ENCODE measurements at regions not wholly inside any gene's neighbourhood (a gene's known extent, or its start where the extent isn't known, plus 50 kb on each side); places are given as distances from the start of the nearest gene placed in this dataset.

- DNase-seq (ENCODE audit: low read depth in 3 of 3, low spot score in 1 of 3): no peak
These were observed 416.3 kb downstream of the ADRA2A start for GRCh38 chr10:111493024-111493625.

- DNase-seq (ENCODE audit: low read depth in 3 of 3, low spot score in 1 of 3): no peak
These were observed 421.7 kb downstream of the ADRA2A start for GRCh38 chr10:111498560-111498959.

DNA sequence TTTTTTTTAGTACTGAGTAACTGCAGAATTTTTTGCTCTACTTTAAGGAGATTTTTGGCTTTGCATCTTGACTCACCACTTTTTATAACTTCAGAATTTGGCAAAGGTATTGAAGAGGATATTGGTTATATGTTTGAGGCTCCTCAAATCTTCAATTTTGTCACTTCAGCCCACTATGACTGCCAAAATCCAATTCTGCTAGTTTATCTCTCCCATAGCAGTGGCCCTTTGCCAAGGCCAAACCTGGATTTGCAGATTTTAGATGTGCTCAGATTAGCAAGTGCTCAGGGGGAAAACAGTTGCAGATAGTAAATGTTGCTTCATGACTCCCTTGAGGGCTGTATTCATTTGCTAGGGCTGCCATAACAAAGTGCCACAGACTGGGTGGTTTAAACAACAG is 427.5 kb downstream of the ADRA2A start:
- no peak for DNase-seq (ENCODE audit: low read depth in 3 of 3, low spot score in 1 of 3)

- no peak for DNase-seq (ENCODE audit: low read depth in 3 of 3, low spot score in 1 of 3)
These were observed 429.6 kb downstream of the ADRA2A start for GRCh38 chr10:111506266-111507034.

DNA sequence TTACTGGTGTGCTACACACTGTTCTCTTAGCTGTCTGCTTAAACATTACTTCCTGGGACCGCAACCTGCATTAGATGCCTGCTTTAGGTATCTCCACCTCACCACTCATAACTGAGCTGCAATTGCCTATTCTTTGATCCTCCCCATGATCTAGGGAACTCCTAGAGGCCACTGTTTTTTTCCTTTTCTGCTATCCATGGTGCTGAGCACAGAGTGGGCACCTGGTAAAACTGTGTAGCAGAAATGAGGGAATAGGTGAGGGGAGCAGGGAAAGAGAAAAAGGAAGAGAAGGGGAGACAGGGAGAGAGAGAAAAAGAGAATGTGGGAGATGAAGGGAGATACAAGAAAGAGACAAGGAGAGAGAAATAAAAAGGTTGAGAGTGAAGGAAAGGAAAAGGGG is 434.9 kb downstream of the ADRA2A start:
- no peak for DNase-seq (ENCODE audit: low read depth in 3 of 3, low spot score in 1 of 3)

DNA sequence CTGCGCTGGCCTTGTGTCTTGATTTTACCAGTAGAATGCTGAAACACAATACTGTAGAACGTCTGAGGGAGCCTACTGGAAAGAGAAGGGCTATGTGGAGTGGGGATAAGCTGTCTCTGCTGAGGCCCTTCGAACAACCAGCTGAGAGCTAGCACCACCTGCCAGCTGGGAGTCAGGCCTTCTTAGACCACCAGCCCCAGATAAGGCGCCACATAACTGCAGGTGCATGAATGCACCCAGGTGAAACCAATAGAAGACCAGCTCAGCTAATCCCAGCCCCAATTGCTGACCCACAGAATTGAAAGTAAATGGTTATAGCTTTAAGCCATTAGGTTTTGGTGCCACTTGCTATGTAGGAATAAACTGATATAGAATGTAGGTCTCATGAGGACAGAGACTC is 438.4 kb downstream of the ADRA2A start:
- no peak for DNase-seq (ENCODE audit: low read depth in 3 of 3, low spot score in 1 of 3)

- DNase-seq (ENCODE audit: low read depth in 3 of 3, low spot score in 1 of 3): no peak
These were observed 438.9 kb downstream of the ADRA2A start for GRCh38 chr10:111515706-111516105.

DNA sequence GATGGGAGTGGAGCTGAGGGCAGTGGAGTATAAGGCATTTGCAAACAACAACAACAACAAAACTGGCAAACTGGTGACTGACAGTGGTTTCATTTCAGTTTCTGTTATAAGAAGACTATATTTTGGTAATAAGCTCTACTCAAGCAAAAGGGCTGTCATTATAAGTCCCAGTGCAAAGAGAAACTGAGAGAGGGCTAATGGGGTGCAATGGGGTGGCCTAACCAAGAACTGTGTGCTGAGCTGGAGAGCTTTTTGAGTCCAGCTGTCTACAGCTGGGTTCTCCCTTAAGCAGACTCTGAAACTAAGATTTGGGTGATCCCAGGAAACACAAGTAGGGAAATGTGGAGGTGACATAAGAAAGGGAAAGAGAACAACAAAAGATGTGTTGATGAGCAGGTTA is 439.3 kb downstream of the ADRA2A start:
- DNase-seq (ENCODE audit: low read depth in 3 of 3, low spot score in 1 of 3): no peak

GRCh38 chr10:111522141-111522540 is 445.3 kb downstream of the ADRA2A start:
- no peak for DNase-seq (ENCODE audit: low read depth in 3 of 3, low spot score in 1 of 3)

- DNase-seq (ENCODE audit: low read depth in 3 of 3, low spot score in 1 of 3): no peak
These were observed 445.7 kb downstream of the ADRA2A start for GRCh38 chr10:111522551-111522950.

DNA sequence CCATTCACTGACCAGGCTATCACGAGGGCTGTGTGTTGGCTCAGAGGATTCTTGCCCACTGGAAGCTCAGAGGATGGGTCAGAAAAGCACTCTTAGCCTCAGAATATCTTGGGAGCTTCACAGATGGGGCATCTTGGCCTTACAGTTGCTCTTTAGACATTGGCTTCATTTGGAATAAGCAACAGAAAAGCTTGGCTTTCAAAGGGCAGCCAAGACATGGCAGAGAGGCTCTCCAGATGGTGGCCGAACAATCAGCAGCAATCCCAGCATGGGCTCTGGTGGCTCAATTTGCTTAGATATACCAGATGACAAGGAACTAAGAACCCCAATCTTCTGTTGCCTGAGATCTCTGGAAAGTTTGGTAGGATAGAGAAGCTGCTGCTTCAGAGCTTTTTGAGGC is 446.2 kb downstream of the ADRA2A start:
- DNase-seq (ENCODE audit: low read depth in 3 of 3, low spot score in 1 of 3): no peak

DNA sequence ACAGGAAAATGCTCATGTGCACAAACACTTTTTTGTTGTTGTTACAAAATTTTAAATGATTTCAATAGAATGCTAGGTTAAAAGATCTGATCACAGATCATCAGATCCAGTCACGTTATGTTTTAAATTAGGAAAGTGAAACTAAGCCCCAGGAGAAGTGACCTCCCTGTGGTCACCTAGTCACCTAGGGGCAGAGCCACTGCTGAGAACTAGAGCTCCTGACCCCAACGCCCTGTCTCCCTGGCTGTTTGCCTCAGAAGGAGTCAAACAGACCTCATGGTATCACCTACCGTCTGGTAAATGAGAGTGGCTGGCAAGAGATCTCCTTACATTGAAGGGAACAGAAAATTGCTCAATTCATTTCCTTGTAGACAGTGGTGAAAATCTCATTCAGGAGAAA is 447.3 kb downstream of the ADRA2A start:
- DNase-seq (ENCODE audit: low read depth in 3 of 3, low spot score in 1 of 3): no peak

DNA sequence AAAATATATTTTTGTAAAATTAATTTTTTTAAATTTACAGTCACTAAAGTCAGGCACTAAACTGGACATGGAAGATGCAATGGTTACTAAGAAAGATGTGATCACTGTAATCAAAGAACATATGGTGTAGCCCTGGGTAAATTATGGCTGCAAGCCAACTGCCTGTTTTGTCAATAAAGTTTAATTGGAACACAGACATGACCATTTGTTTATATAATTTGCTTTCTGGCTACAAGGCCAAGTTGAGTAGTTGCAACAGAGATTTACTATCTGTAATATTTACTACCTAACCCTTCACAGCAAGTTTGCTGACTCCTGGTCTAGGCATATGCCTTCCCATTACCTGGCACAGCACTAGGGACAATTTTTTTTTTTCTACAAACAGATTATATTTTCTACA is 448.9 kb downstream of the ADRA2A start:
- no peak for DNase-seq (ENCODE audit: low read depth in 3 of 3, low spot score in 1 of 3)

DNA sequence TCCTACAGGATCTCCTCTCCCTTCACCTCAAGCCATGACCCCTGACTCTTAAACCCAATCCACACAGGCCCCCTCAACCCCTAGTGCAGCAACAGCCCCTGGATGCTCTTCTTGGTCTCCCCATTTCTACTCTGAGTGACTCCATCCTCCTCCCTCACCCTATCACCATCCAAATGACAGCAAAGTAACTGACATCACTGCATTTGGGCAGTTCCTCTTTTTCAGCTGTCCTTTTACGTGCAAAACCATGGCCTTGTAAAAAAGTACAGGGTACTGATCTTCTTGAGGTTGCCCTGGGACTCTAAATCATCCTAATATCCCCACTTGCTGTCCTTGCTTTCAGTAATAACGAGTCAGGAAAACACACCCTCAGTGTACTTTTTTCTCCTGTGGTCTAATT is 454.9 kb downstream of the ADRA2A start:
- DNase-seq (ENCODE audit: low read depth in 3 of 3, low spot score in 1 of 3): no peak

DNA sequence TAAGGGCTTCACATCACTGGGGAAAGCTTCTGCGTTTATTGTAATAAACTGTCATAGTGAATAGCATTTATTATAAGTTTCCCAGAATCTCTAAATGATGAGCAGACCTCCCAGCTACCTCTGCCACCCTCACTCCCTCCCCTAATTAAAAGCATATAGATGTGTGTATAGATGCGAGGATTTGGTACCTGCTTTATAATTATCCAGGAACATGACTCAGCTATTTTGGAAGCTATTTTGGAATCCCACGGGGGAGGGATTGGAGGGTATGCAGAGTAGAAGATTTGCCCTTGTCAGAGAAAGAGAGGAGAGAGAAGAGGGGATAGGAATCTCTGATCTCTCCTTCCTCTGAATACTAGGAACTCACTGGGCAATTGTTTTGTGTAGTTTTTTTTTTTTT is 455.3 kb downstream of the ADRA2A start:
- DNase-seq (ENCODE audit: low read depth in 3 of 3, low spot score in 1 of 3): no peak

GRCh38 chr10:111539246-111539645 is 462.4 kb downstream of the ADRA2A start:
- DNase-seq (ENCODE audit: low read depth in 3 of 3, low spot score in 1 of 3): no peak

DNA sequence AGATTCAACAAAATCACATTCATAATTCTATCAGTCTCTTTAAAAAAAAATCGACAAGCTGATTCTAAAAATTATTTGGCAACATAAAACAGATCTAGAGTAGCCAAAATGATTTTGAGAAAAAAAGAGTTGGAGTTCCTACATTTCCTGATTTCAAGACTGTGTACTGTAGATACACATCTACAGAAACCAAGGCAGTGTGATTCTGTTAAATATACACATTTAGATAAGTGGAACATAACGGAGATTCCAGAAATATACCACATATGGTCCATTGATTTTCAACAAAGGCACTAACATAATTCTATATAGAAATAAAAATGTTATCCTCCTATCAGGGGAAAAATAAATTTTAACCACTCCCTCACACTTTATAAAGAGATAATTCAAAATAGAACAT is 467.0 kb downstream of the ADRA2A start:
- no peak for DNase-seq (ENCODE audit: low read depth in 3 of 3, low spot score in 1 of 3)

GRCh38 chr10:111545861-111546605 is 469.2 kb downstream of the ADRA2A start:
- DNase-seq (ENCODE audit: low read depth in 3 of 3, low spot score in 1 of 3): no peak

DNA sequence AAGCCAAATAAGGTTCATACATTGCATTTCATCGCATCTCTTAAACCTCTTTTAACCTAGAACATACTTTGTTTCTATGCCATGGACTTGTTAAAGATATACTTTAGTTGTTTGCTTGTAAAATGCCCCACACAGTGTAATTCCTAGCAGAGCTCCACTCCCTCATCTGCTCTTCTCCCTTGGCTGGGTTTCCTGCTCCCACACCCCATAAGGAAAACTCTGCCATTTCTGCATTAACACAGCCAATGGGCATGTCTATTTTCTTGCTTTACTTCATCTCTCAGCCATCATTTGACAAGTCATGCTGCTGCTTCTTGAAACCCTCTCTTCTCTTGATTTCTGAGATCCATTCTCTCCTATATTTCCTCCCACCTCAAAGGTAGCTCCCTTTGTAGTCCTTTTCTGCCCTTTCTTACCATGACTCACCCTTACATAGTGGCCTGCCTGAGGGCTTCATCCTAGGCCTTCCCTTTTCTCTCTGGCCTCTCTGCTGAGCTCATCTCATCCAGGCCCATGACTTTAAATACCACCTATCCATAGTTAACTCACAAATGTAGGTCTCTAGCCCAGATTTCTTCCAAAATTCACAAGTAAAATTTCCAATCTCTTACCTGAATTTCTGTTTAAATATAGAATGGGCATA is 471.4 kb downstream of the ADRA2A start:
- no peak for DNase-seq (ENCODE audit: low read depth in 3 of 3, low spot score in 1 of 3)

- no peak for DNase-seq (ENCODE audit: low read depth in 3 of 3, low spot score in 1 of 3)
These were observed 474.2 kb downstream of the ADRA2A start for GRCh38 chr10:111551001-111551400.

GRCh38 chr10:111556666-111557065 is 479.8 kb downstream of the ADRA2A start:
- DNase-seq (ENCODE audit: low read depth in 3 of 3, low spot score in 1 of 3): no peak

- no peak for DNase-seq (ENCODE audit: low read depth in 3 of 3, low spot score in 1 of 3)
These were observed 481.4 kb downstream of the ADRA2A start for GRCh38 chr10:111558211-111558610.

All from stimulated activated CD4-positive, alpha-beta T cell treated with anti-CD3 and anti-CD28 coated beads, TNF-alpha, amount 100 ng/mL, for 1 hour (primary cell).